ENCODE measurements at regions not wholly inside any gene's neighbourhood (a gene's known extent, or its start where the extent isn't known, plus 50 kb on each side); places are given as distances from the start of the nearest gene placed in this dataset.
A peak's percentile ranks its signal among the peaks of the same experiment; 100 is the strongest.

DNA sequence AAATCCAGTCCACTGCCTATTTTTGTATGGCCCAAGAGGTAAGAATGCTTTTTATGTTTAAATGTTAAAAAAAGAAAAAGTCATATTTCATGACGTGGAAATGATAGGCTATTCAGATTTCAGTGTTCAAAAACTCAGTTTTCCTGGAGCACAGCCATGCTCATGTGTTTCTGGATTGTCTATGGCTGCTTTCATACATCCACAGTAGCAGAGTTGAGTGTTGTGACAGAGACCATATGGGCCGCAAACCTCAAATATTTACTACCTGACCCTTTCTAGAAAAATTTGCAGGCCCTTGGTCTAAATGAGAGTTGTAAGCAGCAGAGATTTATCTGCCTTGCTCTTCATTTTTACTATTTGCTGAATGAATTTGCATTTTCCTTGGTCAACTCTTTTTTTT lies 264.1 kb downstream of the CBLN1 start:
- Histone ChIP-seq H3K4me1 (ENCODE audit: control insufficient read depth, extremely low read depth, insufficient read depth, low read length) (no peaks in the 10 kb centered on the region), H3K36me3 (ENCODE audit: control insufficient read depth, insufficient read depth, low read length) (no peaks in the 10 kb centered on the region), H3K4me3 (replicated peaks in 1 of 4; ENCODE audit: control extremely low read depth in 1 of 4, insufficient read depth in 1 of 4, low read depth in 3 of 4, low read length in 4 of 4) (no peak overlapping the region), H3K9me3 (ENCODE audit: control insufficient read depth, insufficient read depth, low read depth, low read length) (no peaks in the 10 kb centered on the region), H4K20me1 (ENCODE audit: control insufficient read depth, extremely low read depth, insufficient read depth, low read length) (no peaks in the 10 kb centered on the region), H3K4me2 (ENCODE audit: extremely low read depth, insufficient read depth, low read length) (no peak overlapping the region), H3K27me3 (ENCODE audit: control insufficient read depth, insufficient read depth, low read length) (no peaks in the 10 kb centered on the region), H3K9ac (ENCODE audit: insufficient read depth, low read length) (no peak overlapping the region), H3K27ac (ENCODE audit: insufficient read depth, low read length) (no peak overlapping the region), H3K79me2 (ENCODE audit: control insufficient read depth, insufficient read depth, low read length) (no peaks in the 10 kb centered on the region), H2AFZ (ENCODE audit: low read length) (no peak overlapping the region)
- no peak for TF ChIP-seq EZH2 (IDR thresholded peaks at IDR 0.05; ENCODE audit: low read length, missing control alignments)
- TF ChIP-seq, protein P1, sequence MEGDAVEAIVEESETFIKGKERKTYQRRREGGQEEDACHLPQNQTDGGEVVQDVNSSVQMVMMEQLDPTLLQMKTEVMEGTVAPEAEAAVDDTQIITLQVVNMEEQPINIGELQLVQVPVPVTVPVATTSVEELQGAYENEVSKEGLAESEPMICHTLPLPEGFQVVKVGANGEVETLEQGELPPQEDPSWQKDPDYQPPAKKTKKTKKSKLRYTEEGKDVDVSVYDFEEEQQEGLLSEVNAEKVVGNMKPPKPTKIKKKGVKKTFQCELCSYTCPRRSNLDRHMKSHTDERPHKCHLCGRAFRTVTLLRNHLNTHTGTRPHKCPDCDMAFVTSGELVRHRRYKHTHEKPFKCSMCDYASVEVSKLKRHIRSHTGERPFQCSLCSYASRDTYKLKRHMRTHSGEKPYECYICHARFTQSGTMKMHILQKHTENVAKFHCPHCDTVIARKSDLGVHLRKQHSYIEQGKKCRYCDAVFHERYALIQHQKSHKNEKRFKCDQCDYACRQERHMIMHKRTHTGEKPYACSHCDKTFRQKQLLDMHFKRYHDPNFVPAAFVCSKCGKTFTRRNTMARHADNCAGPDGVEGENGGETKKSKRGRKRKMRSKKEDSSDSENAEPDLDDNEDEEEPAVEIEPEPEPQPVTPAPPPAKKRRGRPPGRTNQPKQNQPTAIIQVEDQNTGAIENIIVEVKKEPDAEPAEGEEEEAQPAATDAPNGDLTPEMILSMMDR (conservative IDR thresholded peaks at IDR 0.05 in 1 of 2, IDR thresholded peaks at IDR 0.05 in 1 of 2; ENCODE audit: low read depth in 1 of 2, low read length in 2 of 2), result no peak
- peak in 1 of 2 donors; percentile 55 for DNase-seq (ENCODE audit: low read depth in 2 of 2)

GRCh38 chr16:49016461-49016860 lies 265.2 kb downstream of the CBLN1 start:
- Histone ChIP-seq H3K27ac (ENCODE audit: insufficient read depth, low read length) (no peak overlapping the region), H3K9me3 (ENCODE audit: control insufficient read depth, insufficient read depth, low read depth, low read length) (no peaks in the 10 kb centered on the region), H3K9ac (ENCODE audit: insufficient read depth, low read length) (no peak overlapping the region), H3K79me2 (ENCODE audit: control insufficient read depth, insufficient read depth, low read length) (no peaks in the 10 kb centered on the region), H4K20me1 (ENCODE audit: control insufficient read depth, extremely low read depth, insufficient read depth, low read length) (no peaks in the 10 kb centered on the region), H2AFZ (ENCODE audit: low read length) (no peak overlapping the region), H3K36me3 (ENCODE audit: control insufficient read depth, insufficient read depth, low read length) (no peaks in the 10 kb centered on the region), H3K4me1 (ENCODE audit: control insufficient read depth, extremely low read depth, insufficient read depth, low read length) (no peaks in the 10 kb centered on the region), H3K27me3 (ENCODE audit: control insufficient read depth, insufficient read depth, low read length) (no peaks in the 10 kb centered on the region), H3K4me3 (replicated peaks in 1 of 4; ENCODE audit: control extremely low read depth in 1 of 4, insufficient read depth in 1 of 4, low read depth in 3 of 4, low read length in 4 of 4) (no peak overlapping the region), H3K4me2 (ENCODE audit: extremely low read depth, insufficient read depth, low read length) (no peak overlapping the region)
- TF ChIP-seq, protein P1 (conservative IDR thresholded peaks at IDR 0.05 in 1 of 2, IDR thresholded peaks at IDR 0.05 in 1 of 2; ENCODE audit: low read depth in 1 of 2, low read length in 2 of 2), result no peak
- no peak for TF ChIP-seq EZH2 (IDR thresholded peaks at IDR 0.05; ENCODE audit: low read length, missing control alignments)
- no peak for DNase-seq (ENCODE audit: low read depth in 2 of 2)

DNA sequence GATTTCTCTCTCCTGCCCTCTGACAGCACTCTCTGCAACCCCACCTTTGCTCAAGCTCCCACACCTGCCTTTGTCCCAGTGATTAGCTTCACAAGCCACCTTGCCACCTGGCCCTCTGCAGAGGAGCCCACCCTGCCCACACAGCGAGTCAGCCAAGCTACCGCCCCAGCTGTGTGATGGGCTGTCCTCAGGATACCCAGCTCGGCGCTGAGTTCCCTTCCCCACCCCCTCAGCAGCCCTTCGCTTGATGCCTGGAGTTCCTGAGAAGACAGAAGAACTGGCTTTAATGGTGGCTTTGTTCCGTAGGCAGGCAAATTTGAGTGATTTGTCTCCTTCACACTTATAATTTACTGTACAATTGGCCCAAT lies 266.4 kb downstream of the CBLN1 start:
- TF ChIP-seq, protein P1 (conservative IDR thresholded peaks at IDR 0.05 in 1 of 2, IDR thresholded peaks at IDR 0.05 in 1 of 2; ENCODE audit: low read depth in 1 of 2, low read length in 2 of 2), result no peak
- no peak for TF ChIP-seq EZH2 (IDR thresholded peaks at IDR 0.05; ENCODE audit: low read length, missing control alignments)
- DNase-seq (ENCODE audit: low read depth in 2 of 2), result no peak
- no peak overlapping the region for H3K4me2 ChIP-seq (ENCODE audit: extremely low read depth, insufficient read depth, low read length)
- no peaks in the 10 kb centered on the region for H4K20me1 ChIP-seq (ENCODE audit: control insufficient read depth, extremely low read depth, insufficient read depth, low read length)
- no peak overlapping the region for H3K27ac ChIP-seq (ENCODE audit: insufficient read depth, low read length)
- no peaks in the 10 kb centered on the region for H3K9me3 ChIP-seq (ENCODE audit: control insufficient read depth, insufficient read depth, low read depth, low read length)
- H3K4me3 ChIP-seq (replicated peaks in 1 of 4; ENCODE audit: control extremely low read depth in 1 of 4, insufficient read depth in 1 of 4, low read depth in 3 of 4, low read length in 4 of 4), result no peak overlapping the region
- no peaks in the 10 kb centered on the region for H3K36me3 ChIP-seq (ENCODE audit: control insufficient read depth, insufficient read depth, low read length)
- no peaks in the 10 kb centered on the region for H3K79me2 ChIP-seq (ENCODE audit: control insufficient read depth, insufficient read depth, low read length)
- H2AFZ ChIP-seq (ENCODE audit: low read length), result no peak overlapping the region
- no peaks in the 10 kb centered on the region for H3K27me3 ChIP-seq (ENCODE audit: control insufficient read depth, insufficient read depth, low read length)
- H3K9ac ChIP-seq (ENCODE audit: insufficient read depth, low read length), result no peak overlapping the region
- H3K4me1 ChIP-seq (ENCODE audit: control insufficient read depth, extremely low read depth, insufficient read depth, low read length), result no peaks in the 10 kb centered on the region

Measured in fibroblast of lung (primary cell).